ENCODE measurements at regions not wholly inside any gene's neighbourhood (a gene's known extent, or its start where the extent isn't known, plus 50 kb on each side); places are given as distances from the start of the nearest gene placed in this dataset.

DNA sequence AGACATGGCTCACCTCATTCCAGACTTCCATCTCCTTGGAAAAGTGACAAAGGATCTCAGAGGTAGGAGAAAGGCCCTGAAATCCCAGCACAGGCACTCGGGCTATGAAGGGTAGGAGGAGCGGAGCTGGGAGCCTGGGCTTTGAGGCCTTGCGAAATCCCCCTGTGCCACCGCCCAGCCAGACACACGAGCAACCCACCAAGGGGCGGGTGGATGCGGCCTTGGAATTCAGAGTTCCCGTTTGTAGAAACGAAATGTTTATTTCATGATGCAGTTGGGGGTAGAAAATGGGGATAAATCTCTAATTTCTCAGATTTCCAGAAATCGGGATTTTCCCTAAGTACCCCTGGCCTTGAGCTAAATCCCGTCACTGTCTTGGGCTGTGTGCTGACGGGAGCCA is 177.1 kb upstream of the HDAC4 start:
- POLR2A ChIA-PET: no interaction called here
- H3K4me3 ChIP-seq (ENCODE audit: low read depth, low read length): no peak overlapping the region
- CTCF ChIA-PET: no interaction called here
- DNase-seq (ENCODE audit: low read depth, low spot score): no peak
- TF ChIP-seq, protein P1, sequence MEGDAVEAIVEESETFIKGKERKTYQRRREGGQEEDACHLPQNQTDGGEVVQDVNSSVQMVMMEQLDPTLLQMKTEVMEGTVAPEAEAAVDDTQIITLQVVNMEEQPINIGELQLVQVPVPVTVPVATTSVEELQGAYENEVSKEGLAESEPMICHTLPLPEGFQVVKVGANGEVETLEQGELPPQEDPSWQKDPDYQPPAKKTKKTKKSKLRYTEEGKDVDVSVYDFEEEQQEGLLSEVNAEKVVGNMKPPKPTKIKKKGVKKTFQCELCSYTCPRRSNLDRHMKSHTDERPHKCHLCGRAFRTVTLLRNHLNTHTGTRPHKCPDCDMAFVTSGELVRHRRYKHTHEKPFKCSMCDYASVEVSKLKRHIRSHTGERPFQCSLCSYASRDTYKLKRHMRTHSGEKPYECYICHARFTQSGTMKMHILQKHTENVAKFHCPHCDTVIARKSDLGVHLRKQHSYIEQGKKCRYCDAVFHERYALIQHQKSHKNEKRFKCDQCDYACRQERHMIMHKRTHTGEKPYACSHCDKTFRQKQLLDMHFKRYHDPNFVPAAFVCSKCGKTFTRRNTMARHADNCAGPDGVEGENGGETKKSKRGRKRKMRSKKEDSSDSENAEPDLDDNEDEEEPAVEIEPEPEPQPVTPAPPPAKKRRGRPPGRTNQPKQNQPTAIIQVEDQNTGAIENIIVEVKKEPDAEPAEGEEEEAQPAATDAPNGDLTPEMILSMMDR (IDR thresholded peaks at IDR 0.05; ENCODE audit: insufficient read depth, low read length, missing control alignments): no peak

DNA sequence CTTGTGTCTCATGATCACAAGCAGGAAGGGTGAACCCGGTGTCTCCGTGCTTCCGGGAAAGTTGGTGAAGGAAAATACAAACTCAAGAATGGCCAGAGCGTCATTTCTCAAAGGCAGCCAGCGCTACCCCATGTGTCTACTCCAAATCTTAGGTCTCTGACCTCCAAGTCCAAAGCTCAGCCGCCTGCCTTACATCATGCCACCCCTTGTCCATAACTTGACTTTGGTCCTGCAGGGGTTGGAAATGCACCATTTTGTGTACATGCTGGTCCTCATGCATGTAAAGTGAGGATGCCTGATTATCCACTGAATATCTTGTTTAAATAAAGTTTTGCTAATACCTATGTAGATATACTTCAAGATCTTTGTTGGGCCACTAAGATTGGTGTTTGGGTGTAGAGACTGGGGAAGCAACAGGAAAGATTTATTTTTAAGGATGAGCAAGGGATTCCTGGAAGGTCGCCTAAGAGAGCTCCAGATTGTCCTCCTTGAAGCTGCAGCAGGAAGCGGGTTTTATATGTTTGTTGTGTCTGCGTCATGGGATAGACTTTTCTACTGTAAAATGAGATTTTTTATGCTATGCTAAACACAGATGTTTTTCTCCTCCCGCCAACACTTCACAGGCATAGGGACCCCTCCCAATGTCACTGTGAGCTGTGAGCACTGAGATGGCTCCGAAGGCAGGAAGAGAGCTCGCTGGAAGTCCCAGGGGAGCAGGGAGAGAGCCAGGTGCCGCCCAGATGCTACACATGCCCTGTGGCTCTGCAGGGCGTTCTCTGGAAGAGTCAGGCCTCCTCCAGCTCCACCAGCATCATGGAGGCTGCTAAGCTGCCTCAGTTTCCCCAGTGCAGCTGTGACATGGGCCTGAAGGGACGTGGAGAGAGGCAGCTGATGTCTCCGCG is 176.2 kb upstream of the HDAC4 start:
- POLR2A ChIA-PET: no interaction called here
- CTCF ChIA-PET: no interaction called here
- DNase-seq (ENCODE audit: low read depth, low spot score): no peak

DNA sequence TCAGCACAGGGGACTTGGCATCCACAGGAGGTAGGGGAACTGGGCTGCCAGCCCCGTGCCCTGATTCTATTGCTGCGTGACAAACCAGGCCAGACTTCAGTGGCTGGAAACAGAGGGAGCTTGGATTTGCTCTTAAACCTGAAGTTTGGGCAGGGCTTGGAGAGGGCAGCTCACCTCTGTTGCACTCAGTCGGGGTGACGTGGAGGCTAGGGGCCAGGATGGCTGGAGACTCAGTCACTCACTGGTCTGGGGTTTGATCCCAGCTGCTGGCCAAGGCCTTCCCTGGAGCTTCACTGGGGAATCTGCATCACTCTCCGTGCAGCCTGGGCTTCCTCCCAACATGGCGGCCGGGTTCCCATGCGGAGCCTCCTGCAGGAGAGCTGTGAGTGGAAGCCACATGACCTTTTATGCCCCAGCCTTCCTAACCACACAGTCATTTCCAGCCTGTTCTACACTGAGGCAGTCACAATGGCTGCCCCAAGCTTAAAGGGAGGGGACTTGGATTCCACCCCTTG is 175.2 kb upstream of the HDAC4 start:
- CTCF ChIA-PET: no interaction called here
- TF ChIP-seq, protein P1 (IDR thresholded peaks at IDR 0.05; ENCODE audit: insufficient read depth, low read length, missing control alignments): no peak
- no peak overlapping the region for H3K4me3 ChIP-seq (ENCODE audit: low read depth, low read length)
- no peak for DNase-seq (ENCODE audit: low read depth, low spot score)
- POLR2A ChIA-PET: no interaction called here

More for the DNA sequence above, 176.2 kb upstream of the HDAC4 start:
- TF ChIP-seq, protein P1 (IDR thresholded peaks at IDR 0.05; ENCODE audit: insufficient read depth, low read length, missing control alignments): no peak
- no peak overlapping the region for H3K4me3 ChIP-seq (ENCODE audit: low read depth, low read length)

DNA sequence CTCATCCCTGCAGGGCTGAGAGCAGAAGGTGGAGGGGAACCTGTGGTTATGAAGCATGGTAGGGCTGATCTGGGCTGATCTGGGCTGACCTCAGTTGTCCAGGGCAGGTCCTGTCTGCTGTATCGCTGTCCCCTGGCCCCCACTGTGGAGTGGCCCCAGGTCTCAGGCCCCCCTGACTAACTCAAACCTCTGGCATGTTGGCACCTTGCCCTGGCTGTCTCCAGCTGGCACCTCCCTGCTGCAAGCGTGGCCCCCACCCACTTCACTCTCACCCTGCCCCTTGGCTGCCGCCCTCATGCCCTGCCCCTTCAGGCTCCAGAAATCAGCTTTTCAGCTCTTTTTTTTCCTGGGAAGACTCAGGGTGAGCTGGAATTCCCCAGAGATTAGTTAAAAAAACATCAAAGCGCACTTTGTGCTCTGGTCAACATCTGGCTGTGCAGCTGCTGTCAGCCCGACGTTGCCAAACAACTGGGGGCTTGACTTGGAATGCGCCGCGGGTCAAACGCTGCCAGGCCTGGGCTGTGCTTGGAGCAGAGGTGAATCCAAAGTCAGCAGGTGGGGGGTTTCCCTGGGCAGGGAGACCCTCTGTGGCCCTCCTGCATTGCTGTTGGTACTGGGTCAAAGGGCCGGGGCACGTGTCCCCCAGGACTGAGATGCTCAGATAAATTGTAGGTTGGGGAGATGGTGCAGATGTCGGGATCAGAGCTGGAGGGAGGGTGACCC is 173.8 kb upstream of the HDAC4 start:
- TF ChIP-seq, protein P1 (IDR thresholded peaks at IDR 0.05; ENCODE audit: insufficient read depth, low read length, missing control alignments): no peak
- no peak overlapping the region for H3K4me3 ChIP-seq (ENCODE audit: low read depth, low read length)
- ChIA-PET CTCF (no interaction called here), POLR2A (no interaction called here)
- no peak for DNase-seq (ENCODE audit: low read depth, low spot score)

DNA sequence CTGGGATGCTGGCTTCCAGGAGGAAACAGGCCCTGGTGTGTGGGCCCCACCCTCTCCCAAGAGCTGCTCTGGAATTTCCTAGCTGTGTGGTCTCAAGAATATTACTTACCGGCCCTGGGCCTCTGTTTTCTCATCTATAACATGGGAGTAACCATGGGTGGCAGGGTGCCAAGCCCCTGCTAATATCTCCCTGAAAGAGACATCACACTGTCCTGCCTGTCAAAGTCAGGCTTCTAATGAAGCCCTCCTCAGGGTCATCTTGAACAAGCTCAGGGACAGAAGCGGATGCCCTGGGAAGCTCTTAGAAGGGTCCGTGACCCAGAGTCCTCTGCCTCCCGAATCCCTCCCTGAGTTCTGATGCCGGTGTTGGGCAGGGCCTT is 173.2 kb upstream of the HDAC4 start:
- TF ChIP-seq, protein P1 (IDR thresholded peaks at IDR 0.05; ENCODE audit: insufficient read depth, low read length, missing control alignments): no peak
- ChIA-PET POLR2A (no interaction called here), CTCF (no interaction called here)
- H3K4me3 ChIP-seq (ENCODE audit: low read depth, low read length): no peak overlapping the region
- DNase-seq (ENCODE audit: low read depth, low spot score): no peak

DNA sequence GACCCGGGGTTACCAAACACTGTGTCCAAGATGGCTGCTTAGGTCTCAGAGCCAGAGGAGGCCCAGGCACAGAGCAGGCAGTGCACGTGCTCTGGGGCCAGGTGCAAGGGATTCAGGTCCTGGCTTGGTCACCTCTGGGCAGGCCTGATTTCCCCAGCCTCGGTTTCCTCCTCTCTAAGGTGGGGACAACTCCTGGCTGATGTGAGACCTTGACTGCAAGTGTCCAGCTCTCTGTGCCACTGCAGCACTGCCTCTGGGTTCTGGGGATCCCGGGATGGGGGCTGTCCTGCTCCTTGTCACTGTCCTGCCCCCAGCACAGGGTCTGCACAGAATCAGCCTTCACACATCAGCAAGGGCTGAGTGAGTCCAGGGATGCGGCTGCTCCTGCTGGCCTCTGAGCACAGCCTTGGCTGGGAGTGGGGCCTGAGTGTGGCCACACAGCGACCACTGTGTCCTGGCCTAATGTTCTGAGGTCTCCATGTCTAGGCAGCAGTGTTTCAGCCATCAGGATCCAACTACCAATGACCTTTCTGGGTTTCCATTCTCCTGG is 170.2 kb upstream of the HDAC4 start:
- POLR2A ChIA-PET: no interaction called here
- CTCF ChIA-PET: no interaction called here
- no peak overlapping the region for H3K4me3 ChIP-seq (ENCODE audit: low read depth, low read length)
- TF ChIP-seq, protein P1 (IDR thresholded peaks at IDR 0.05; ENCODE audit: insufficient read depth, low read length, missing control alignments): no peak
- DNase-seq (ENCODE audit: low read depth, low spot score): no peak
